D721Med (cell line): ENCODE measurements at regions not wholly inside any gene's neighbourhood (a gene's known extent, or its start where the extent isn't known, plus 50 kb on each side); places are given as distances from the start of the nearest gene placed in this dataset.
"Not testable (repeated sequence)": the region's sequence is repeated elsewhere in the genome, so short reads cannot be mapped to it uniquely, and the experiment has no call there.

Experiments used
- DNase-seq: peaks from one replicate; pipeline ENCODE4 v3.0.0; 2011; ENCODE audit warnings: low spot score; ENCODE audit not compliant: insufficient read length
- FAIRE-seq: peaks from 2 replicates; lab custom pipeline; 2011; peaks lifted over from hg19 to GRCh38; lab: Jason Lieb, UNC
- CTCF ChIP-seq: IDR thresholded peaks from 2 replicates; pipeline ENCODE4 v1.5.1; 2012; ENCODE audit warnings: mild to moderate bottlenecking, control low read depth; ENCODE audit not compliant: insufficient read depth; ENCODE audit errors: missing control alignments

- no peak for TF ChIP-seq CTCF
- FAIRE-seq (no peak), DNase-seq (no peak)
These were observed 95.5 kb upstream of the CREB1 start for GRCh38 chr2:207434306-207434705.

- TF ChIP-seq CTCF: no peak
- no peak for DNase-seq
- no peak for FAIRE-seq
These were observed 94.8 kb upstream of the CREB1 start for GRCh38 chr2:207434899-207435465.

GRCh38 chr2:207437136-207437523, 92.6 kb upstream of the CREB1 start:
- no peak for FAIRE-seq
- TF ChIP-seq CTCF: no peak
- no peak for DNase-seq

- DNase-seq: no peak
- no peak for TF ChIP-seq CTCF
- no peak for FAIRE-seq
These were observed 92.1 kb upstream of the CREB1 start for GRCh38 chr2:207437524-207438143.

- FAIRE-seq: no peak
- no peak for TF ChIP-seq CTCF
- no peak for DNase-seq
These were observed 91.2 kb upstream of the CREB1 start for GRCh38 chr2:207438414-207439126.

- not testable (repeated sequence) for DNase-seq, FAIRE-seq
These were observed 89.9 kb upstream of the CREB1 start for GRCh38 chr2:207439881-207440280.

GRCh38 chr2:207444756-207445155, 85.0 kb upstream of the CREB1 start:
- DNase-seq (no peak), FAIRE-seq (no peak)
- TF ChIP-seq CTCF: no peak
